ENCODE measurements at regions not wholly inside any gene's neighbourhood (a gene's known extent, or its start where the extent isn't known, plus 50 kb on each side); places are given as distances from the start of the nearest gene placed in this dataset.

DNA sequence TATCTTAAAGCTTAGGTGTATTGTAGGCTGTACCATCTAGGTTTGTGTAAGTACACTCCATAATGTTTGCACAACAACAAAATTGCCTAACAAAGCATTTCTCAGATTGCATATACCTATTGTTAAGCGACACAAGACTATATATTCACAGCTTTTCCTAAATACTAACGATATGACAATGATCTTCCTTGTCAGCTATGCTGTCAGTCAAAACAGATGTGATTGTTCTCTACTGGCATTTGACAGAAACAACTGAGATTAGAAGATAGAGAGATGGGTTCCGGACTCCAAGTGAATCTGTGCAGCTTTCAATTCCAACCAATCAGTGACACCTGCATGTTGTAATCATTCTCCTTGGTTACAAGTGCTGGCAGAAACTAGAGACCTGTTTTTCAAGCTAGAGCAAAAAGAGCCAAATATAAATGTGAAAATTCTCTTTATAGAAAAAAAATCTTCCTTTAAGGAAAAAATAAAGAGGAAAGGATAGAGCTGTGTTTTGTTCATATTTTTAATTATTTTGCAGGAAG is 1232.3 kb upstream of the SLC39A10 start:
- TF ChIP-seq, protein P1, sequence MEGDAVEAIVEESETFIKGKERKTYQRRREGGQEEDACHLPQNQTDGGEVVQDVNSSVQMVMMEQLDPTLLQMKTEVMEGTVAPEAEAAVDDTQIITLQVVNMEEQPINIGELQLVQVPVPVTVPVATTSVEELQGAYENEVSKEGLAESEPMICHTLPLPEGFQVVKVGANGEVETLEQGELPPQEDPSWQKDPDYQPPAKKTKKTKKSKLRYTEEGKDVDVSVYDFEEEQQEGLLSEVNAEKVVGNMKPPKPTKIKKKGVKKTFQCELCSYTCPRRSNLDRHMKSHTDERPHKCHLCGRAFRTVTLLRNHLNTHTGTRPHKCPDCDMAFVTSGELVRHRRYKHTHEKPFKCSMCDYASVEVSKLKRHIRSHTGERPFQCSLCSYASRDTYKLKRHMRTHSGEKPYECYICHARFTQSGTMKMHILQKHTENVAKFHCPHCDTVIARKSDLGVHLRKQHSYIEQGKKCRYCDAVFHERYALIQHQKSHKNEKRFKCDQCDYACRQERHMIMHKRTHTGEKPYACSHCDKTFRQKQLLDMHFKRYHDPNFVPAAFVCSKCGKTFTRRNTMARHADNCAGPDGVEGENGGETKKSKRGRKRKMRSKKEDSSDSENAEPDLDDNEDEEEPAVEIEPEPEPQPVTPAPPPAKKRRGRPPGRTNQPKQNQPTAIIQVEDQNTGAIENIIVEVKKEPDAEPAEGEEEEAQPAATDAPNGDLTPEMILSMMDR (IDR thresholded peaks at IDR 0.05), result no peak
- no peak for TF ChIP-seq POLR2AphosphoS5 (IDR thresholded peaks at IDR 0.05)

Measured in breast epithelium (tissue), 3 donors.